DND-41 (cell line): ENCODE measurements at regions not wholly inside any gene's neighbourhood (a gene's known extent, or its start where the extent isn't known, plus 50 kb on each side); places are given as distances from the start of the nearest gene placed in this dataset.
"Not testable (repeated sequence)": the region's sequence is repeated elsewhere in the genome, so short reads cannot be mapped to it uniquely, and the experiment has no call there.

Experiments used
- ATAC-seq: fragments of 200-7000 bp; cut with Tn5 transposase; 3 replicates; pipeline ENCODE4 v1.9.1; 2021; ENCODE audit warnings: low read depth; ENCODE audit not compliant: insufficient read depth
- DNase-seq: peaks from one replicate; pipeline ENCODE4 v3.0.0-alpha.2; 2020
- H2AFZ ChIP-seq: 2 replicates; pipeline ENCODE4 v1.6.0; 2012; ENCODE audit warnings: low read depth, low read length
- H3K27ac ChIP-seq: 2 replicates; pipeline ENCODE4 v1.5.1; 2012; ENCODE audit warnings: low read length, inconsistent platforms
- H3K27me3 ChIP-seq: fragments of 200-600 bp; sonication (generic); 2 replicates; pipeline ENCODE4 v1.6.0; 2012; ENCODE audit warnings: low read length, mild to moderate bottlenecking, inconsistent platforms; ENCODE audit not compliant: insufficient read depth, poor library complexity
- H3K36me3 ChIP-seq: 2 replicates; pipeline ENCODE4 v1.5.1; 2012; ENCODE audit warnings: low read length, inconsistent platforms; ENCODE audit not compliant: insufficient read depth
- H3K4me1 ChIP-seq: 2 replicates; pipeline ENCODE4 v1.5.1; 2012; ENCODE audit warnings: mild to moderate bottlenecking, low read length; ENCODE audit not compliant: insufficient read depth
- H3K4me2 ChIP-seq: 2 replicates; pipeline ENCODE4 v1.6.0; 2012; ENCODE audit warnings: mild to moderate bottlenecking, moderate library complexity, low read length, inconsistent platforms; ENCODE audit not compliant: insufficient read depth
- H3K4me3 ChIP-seq, 2 experiments: fragments of 200-600 bp in 1 of 2; shearing (Covaris generic) in 1 of 2; 2 replicates each; pipeline ENCODE4 v1.5.1; 2012 to 2016; ENCODE audit warnings: inconsistent platforms in 2 of 2, low read length in 2 of 2, mild to moderate bottlenecking in 2 of 2, low read depth in 1 of 2, moderate library complexity in 1 of 2
- H3K79me2 ChIP-seq: 2 replicates; pipeline ENCODE4 v1.6.0; 2012; ENCODE audit warnings: low read length, inconsistent platforms; ENCODE audit not compliant: insufficient read depth
- H3K9ac ChIP-seq: 2 replicates; pipeline ENCODE4 v1.6.0; 2012; ENCODE audit warnings: low read depth, mild to moderate bottlenecking, inconsistent platforms, low read length, moderate library complexity
- H3K9me3 ChIP-seq: 2 replicates; pipeline ENCODE4 v1.5.1; 2012; ENCODE audit warnings: low read length, moderate library complexity, mild to moderate bottlenecking, inconsistent platforms; ENCODE audit not compliant: insufficient read depth, severe bottlenecking
- H4K20me1 ChIP-seq: 2 replicates; pipeline ENCODE4 v1.6.0; 2012; ENCODE audit warnings: low read length; ENCODE audit not compliant: insufficient read depth
- EZH2 ChIP-seq: IDR thresholded peaks from 3 replicates; pipeline ENCODE4 v1.6.1; 2012; ENCODE audit warnings: borderline replicate concordance, low read depth, mild to moderate bottlenecking, moderate library complexity, low read length, inconsistent platforms; ENCODE audit not compliant: severe bottlenecking
- TF ChIP-seq, protein P1 (sequence below): IDR thresholded peaks from 2 replicates; pipeline ENCODE4 v1.5.1; 2012; ENCODE audit warnings: borderline replicate concordance, low read length, moderate library complexity, mild to moderate bottlenecking; ENCODE audit not compliant: poor library complexity, severe bottlenecking; ENCODE audit errors: extremely low read depth

DNA sequence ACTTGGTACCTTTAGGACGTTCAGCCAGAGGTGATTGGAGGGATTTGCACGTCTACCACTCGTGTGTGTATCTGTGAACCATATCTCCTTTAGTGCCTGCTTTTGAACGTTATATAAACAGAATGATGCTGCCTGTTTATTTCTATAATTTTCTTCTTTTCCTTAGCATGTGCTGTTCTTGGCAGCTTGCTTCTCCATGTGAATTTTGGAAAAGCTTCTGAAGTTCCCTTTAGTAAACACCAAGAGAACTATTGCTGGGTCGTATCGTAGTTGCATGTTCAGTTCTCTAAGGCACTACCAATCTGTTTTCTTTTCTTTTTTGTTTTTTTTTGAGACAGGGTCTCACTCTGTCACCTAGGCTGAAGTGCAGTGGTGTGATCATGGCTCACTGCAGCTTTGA is 73.8 kb upstream of the FANCC start:
- H2AFZ ChIP-seq, H4K20me1 ChIP-seq, ATAC-seq, H3K9ac ChIP-seq, DNase-seq, H3K9me3 ChIP-seq, H3K36me3 ChIP-seq, H3K4me2 ChIP-seq, H3K4me3 ChIP-seq, H3K27me3 ChIP-seq, H3K27ac ChIP-seq, H3K4me1 ChIP-seq, H3K79me2 ChIP-seq: not testable (repeated sequence)

DNA sequence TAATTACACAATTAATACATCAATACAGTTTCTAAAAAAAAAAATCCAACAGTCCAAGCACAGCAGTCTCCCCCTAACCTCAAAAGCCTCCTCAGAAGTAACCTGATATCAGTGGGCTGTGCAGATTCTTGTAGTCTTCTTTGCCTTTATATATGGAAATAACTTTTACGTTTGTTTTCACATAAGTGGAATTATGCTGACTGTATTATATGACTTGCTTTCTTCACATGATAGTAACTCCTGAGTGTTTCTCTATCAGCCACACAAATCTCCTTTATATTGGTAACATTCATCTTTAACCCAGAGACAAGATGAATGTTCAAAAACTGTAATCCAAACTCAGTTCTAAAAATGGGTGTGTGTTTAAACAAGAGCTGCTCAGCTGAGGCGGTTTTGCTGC is 71.9 kb upstream of the FANCC start:
- H3K79me2 ChIP-seq: no peaks in the 10 kb centered on the region
- no peak overlapping the region for H3K4me3 ChIP-seq
- no peak overlapping the region for H2AFZ ChIP-seq

DNA sequence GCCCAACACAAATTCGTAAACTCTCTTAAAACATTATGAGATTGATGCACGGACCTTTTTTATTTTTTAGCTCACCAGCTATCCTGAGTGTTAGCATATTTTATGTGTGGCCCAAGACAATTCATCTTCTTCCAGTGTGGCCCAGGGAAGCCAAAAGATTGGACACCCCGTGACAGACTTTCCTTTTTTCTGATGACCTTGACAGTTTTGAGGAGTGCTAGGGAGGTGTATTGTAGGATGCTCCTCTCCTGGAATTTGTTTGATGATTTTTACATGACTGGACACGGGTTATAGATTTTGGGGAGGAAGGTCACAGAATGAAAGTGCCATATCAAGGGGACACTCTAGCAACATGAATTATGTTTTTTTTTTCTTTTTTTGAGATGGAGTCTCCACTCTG is 69.3 kb upstream of the FANCC start:
- Histone ChIP-seq H3K4me1 (no peaks in the 10 kb centered on the region), H2AFZ (no peak overlapping the region), H3K9me3 (no peaks in the 10 kb centered on the region), H3K36me3 (no peaks in the 10 kb centered on the region), H4K20me1 (no peaks in the 10 kb centered on the region), H3K79me2 (no peaks in the 10 kb centered on the region), H3K27me3 (peaks cover 3% of the 10 kb centered on the region), H3K9ac (no peak overlapping the region), H3K27ac (no peak overlapping the region), H3K4me3 (no peak overlapping the region), H3K4me2 (no peak overlapping the region)
- TF ChIP-seq, protein P1, sequence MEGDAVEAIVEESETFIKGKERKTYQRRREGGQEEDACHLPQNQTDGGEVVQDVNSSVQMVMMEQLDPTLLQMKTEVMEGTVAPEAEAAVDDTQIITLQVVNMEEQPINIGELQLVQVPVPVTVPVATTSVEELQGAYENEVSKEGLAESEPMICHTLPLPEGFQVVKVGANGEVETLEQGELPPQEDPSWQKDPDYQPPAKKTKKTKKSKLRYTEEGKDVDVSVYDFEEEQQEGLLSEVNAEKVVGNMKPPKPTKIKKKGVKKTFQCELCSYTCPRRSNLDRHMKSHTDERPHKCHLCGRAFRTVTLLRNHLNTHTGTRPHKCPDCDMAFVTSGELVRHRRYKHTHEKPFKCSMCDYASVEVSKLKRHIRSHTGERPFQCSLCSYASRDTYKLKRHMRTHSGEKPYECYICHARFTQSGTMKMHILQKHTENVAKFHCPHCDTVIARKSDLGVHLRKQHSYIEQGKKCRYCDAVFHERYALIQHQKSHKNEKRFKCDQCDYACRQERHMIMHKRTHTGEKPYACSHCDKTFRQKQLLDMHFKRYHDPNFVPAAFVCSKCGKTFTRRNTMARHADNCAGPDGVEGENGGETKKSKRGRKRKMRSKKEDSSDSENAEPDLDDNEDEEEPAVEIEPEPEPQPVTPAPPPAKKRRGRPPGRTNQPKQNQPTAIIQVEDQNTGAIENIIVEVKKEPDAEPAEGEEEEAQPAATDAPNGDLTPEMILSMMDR: no peak
- TF ChIP-seq EZH2: no peak
- DNase-seq (no peak), ATAC-seq (no peak)

More for the DNA sequence above, 71.9 kb upstream of the FANCC start:
- Histone ChIP-seq H3K4me1 (no peaks in the 10 kb centered on the region), H3K4me2 (no peak overlapping the region), H3K36me3 (no peaks in the 10 kb centered on the region), H4K20me1 (no peaks in the 10 kb centered on the region), H3K27ac (no peak overlapping the region), H3K9ac (no peak overlapping the region), H3K9me3 (no peaks in the 10 kb centered on the region), H3K27me3 (no peaks in the 10 kb centered on the region)
- ATAC-seq (no peak), DNase-seq (no peak)
- TF ChIP-seq EZH2: no peak
- TF ChIP-seq, protein P1: no peak

DNA sequence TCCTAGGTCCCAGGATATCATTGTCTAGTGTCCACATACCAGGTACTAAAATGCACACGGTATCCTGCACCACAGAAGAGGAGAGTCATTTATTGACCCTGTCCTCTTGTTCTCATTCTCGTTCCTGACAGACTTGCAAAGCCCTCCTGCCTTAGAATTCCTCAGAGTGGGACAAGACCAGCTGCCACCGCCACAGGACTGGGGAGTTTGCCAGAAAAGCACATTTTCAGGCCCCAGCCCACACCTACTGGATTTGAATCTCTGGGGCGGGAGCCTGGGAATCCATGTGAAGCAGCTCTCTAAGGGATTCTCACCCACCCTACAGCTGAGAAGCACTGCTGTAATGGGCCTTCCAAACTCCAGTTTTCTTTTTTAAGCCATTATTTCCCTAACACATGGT is 68.0 kb upstream of the FANCC start:
- no peaks in the 10 kb centered on the region for H3K9me3 ChIP-seq
- no peaks in the 10 kb centered on the region for H3K79me2 ChIP-seq
- no peak for ATAC-seq
- no peaks in the 10 kb centered on the region for H3K4me1 ChIP-seq
- no peak for TF ChIP-seq EZH2
- TF ChIP-seq, protein P1: no peak
- no peak overlapping the region for H2AFZ ChIP-seq
- no peak overlapping the region for H3K4me3 ChIP-seq
- H3K9ac ChIP-seq: no peak overlapping the region
- no peak overlapping the region for H3K27ac ChIP-seq
- peaks cover 6% of the 10 kb centered on the region for H3K27me3 ChIP-seq
- no peaks in the 10 kb centered on the region for H3K36me3 ChIP-seq
- H4K20me1 ChIP-seq: no peaks in the 10 kb centered on the region
- H3K4me2 ChIP-seq: no peak overlapping the region
- DNase-seq: no peak
